Left ventricle myocardium superior (tissue), 1 donor: ENCODE measurements at regions not wholly inside any gene's neighbourhood (a gene's known extent, or its start where the extent isn't known, plus 50 kb on each side); places are given as distances from the start of the nearest gene placed in this dataset.

ENCODE experiments used
- ATAC-seq: fragments of 200-7000 bp; cut with Tn5 transposase; one replicate; pipeline ENCODE4 v1.9.1; 2020; ENCODE audit warnings: mild to moderate bottlenecking, moderate library complexity
- DNase-seq: peaks from one replicate; pipeline ENCODE4 v3.0.0-alpha.2; 2020
- intact Hi-C: fragments of 100-400 bp; cut with micrococcal nuclease; formaldehyde crosslinking; loops from one replicate; pipeline ENCODE4 v1.11.0; 2022
- donor health status: DM: no; HTN: yes; CAD: no; lungs with severe emphysema.

- DNase-seq: no peak
- intact Hi-C loops: no loop called here
- ATAC-seq: no peak
These were observed 316.2 kb downstream of the MATN1 start for GRCh38 chr1:30406996-30407864.

GRCh38 chr1:30405631-30406212, 317.7 kb downstream of the MATN1 start:
- intact Hi-C loops: no loop called here
- DNase-seq (no peak), ATAC-seq (no peak)

- intact Hi-C loops: no loop called here
- DNase-seq (no peak), ATAC-seq (no peak)
These were observed 318.3 kb downstream of the MATN1 start for GRCh38 chr1:30405081-30405480.

GRCh38 chr1:30404341-30404740, 319.0 kb downstream of the MATN1 start:
- intact Hi-C loops: no loop called here
- ATAC-seq: no peak

GRCh38 chr1:30403726-30404125, 319.7 kb downstream of the MATN1 start:
- DNase-seq (no peak), ATAC-seq (peak; percentile 58)
- intact Hi-C loops: no loop called here

More at GRCh38 chr1:30404341-30404740, 319.0 kb downstream of the MATN1 start:
- DNase-seq: no peak

GRCh38 chr1:30403061-30403645, 320.2 kb downstream of the MATN1 start:
- DNase-seq (no peak), ATAC-seq (peak; percentile 11)
- intact Hi-C loops: no loop called here

- DNase-seq: no peak
- intact Hi-C loops: no loop called here
- ATAC-seq: no peak
These were observed 321.4 kb downstream of the MATN1 start for GRCh38 chr1:30402031-30402430.

- DNase-seq (no peak), ATAC-seq (no peak)
- intact Hi-C loops: no loop called here
These were observed 322.9 kb downstream of the MATN1 start for GRCh38 chr1:30400507-30400906.

GRCh38 chr1:30399026-30399425, 324.4 kb downstream of the MATN1 start:
- intact Hi-C loops: no loop called here
- DNase-seq (no peak), ATAC-seq (no peak)

- intact Hi-C loops: no loop called here
- no peak for DNase-seq
- no peak for ATAC-seq
These were observed 325.8 kb downstream of the MATN1 start for GRCh38 chr1:30397576-30397975.

GRCh38 chr1:30395631-30396030, 327.8 kb downstream of the MATN1 start:
- intact Hi-C loops: no loop called here
- no peak for ATAC-seq

GRCh38 chr1:30388386-30388785, 335.0 kb downstream of the MATN1 start:
- DNase-seq (no peak), ATAC-seq (no peak)
- intact Hi-C loops: no loop called here

More at GRCh38 chr1:30395631-30396030, 327.8 kb downstream of the MATN1 start:
- no peak for DNase-seq

- DNase-seq (no peak), ATAC-seq (no peak)
- intact Hi-C loops: no loop called here
These were observed 337.0 kb downstream of the MATN1 start for GRCh38 chr1:30386156-30386926.

GRCh38 chr1:30385246-30385995, 338.0 kb downstream of the MATN1 start:
- DNase-seq: no peak
- intact Hi-C loops: no loop called here

GRCh38 chr1:30384286-30385245, 338.8 kb downstream of the MATN1 start:
- DNase-seq (no peak), ATAC-seq (no peak)
- intact Hi-C loops: no loop called here

More at GRCh38 chr1:30385246-30385995, 338.0 kb downstream of the MATN1 start:
- ATAC-seq: no peak

- DNase-seq: no peak
- no peak for ATAC-seq
- intact Hi-C loops: no loop called here
These were observed 340.1 kb downstream of the MATN1 start for GRCh38 chr1:30383221-30383711.

GRCh38 chr1:30382496-30382895, 340.9 kb downstream of the MATN1 start:
- ATAC-seq (no peak), DNase-seq (no peak)
- intact Hi-C loops: no loop called here
